OCI-LY7 (cell line): ENCODE measurements at regions not wholly inside any gene's neighbourhood (a gene's known extent, or its start where the extent isn't known, plus 50 kb on each side); places are given as distances from the start of the nearest gene placed in this dataset.

Source experiments
- EZH2phosphoT487 ChIP-seq: fragments of 200-600 bp; sonication (generic); IDR thresholded peaks from 2 replicates; pipeline ENCODE4 v1.6.1; 2018; ENCODE audit warnings: low read depth, borderline replicate concordance, mild to moderate bottlenecking, mixed run types, antibody characterized with exemption, low read length, moderate library complexity, mixed read lengths
- TF ChIP-seq, protein P1 (sequence below): fragments of 200-600 bp; sonication (generic); conservative IDR thresholded peaks from 2 replicates; pipeline ENCODE4 v1.5.1; 2014; ENCODE audit warnings: mild to moderate bottlenecking, antibody characterized with exemption, low read length, moderate library complexity, mixed read lengths

DNA sequence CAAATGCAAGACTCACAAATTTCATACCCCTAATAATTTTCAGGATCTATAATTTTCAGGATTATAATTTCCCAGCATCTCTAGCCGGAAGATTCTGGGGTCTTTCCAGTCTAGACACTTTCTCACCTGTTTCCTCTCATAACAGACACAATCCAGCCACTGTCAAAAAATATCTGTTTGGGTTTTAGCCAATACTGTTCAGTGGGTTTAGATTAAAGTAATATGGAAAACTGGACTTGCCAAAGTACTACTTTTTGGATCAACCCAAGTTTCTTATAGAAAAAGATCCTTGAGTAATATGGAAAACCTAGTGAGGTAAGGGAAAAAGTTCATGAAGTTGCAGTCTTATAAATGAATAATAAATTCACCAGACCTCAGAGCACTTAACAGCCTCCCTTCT lies 62.1 kb upstream of the NEBL start:
- TF ChIP-seq, protein P1, sequence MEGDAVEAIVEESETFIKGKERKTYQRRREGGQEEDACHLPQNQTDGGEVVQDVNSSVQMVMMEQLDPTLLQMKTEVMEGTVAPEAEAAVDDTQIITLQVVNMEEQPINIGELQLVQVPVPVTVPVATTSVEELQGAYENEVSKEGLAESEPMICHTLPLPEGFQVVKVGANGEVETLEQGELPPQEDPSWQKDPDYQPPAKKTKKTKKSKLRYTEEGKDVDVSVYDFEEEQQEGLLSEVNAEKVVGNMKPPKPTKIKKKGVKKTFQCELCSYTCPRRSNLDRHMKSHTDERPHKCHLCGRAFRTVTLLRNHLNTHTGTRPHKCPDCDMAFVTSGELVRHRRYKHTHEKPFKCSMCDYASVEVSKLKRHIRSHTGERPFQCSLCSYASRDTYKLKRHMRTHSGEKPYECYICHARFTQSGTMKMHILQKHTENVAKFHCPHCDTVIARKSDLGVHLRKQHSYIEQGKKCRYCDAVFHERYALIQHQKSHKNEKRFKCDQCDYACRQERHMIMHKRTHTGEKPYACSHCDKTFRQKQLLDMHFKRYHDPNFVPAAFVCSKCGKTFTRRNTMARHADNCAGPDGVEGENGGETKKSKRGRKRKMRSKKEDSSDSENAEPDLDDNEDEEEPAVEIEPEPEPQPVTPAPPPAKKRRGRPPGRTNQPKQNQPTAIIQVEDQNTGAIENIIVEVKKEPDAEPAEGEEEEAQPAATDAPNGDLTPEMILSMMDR: no peak
- TF ChIP-seq EZH2phosphoT487: no peak
